ENCODE measurements at regions not wholly inside any gene's neighbourhood (a gene's known extent, or its start where the extent isn't known, plus 50 kb on each side); places are given as distances from the start of the nearest gene placed in this dataset.
A peak's percentile ranks its signal among the peaks of the same experiment; 100 is the strongest.

GRCh38 chrX:85619962-85620361 lies 240.5 kb upstream of the POF1B start:
- TF ChIP-seq POLR2A (IDR thresholded peaks at IDR 0.05) (no peak), CTCF (IDR thresholded peaks at IDR 0.05) (no peak)
- no peaks in the 10 kb centered on the region for H3K4me1 ChIP-seq

DNA sequence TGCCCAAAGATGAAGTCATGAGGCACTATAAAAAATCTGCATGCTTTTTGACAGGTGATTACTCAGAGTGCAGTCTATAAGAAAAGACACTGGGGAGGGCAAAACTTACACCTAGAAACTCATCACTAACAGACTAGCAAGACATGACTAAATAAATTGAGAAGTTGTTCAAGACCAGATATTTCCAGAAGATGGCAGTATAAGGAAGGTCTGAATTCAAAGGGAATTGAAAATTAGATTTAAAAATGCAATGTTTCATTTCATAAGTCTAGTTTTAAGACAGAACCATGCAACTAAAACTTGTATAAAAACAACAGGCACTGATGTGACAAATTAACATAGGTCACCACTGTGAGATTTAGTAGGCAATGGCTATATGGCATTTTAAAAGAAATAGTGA lies 232.5 kb upstream of the POF1B start:
- no peak overlapping the region for H3K27ac ChIP-seq
- intact Hi-C loops (cut with DNase I) = no loop called here
- no peaks in the 10 kb centered on the region for H3K27me3 ChIP-seq
- TF ChIP-seq CTCF (IDR thresholded peaks at IDR 0.05) (peak in 2 of 6 experiments; percentile 14 to 21), POLR2A (IDR thresholded peaks at IDR 0.05) (no peak)
- no peak for DNase-seq
- H3K36me3 ChIP-seq = no peaks in the 10 kb centered on the region
- H3K4me3 ChIP-seq = no peak overlapping the region
- no peaks in the 10 kb centered on the region for H3K4me1 ChIP-seq
- no peaks in the 10 kb centered on the region for H3K9me3 ChIP-seq

More at GRCh38 chrX:85619962-85620361, 240.5 kb upstream of the POF1B start:
- no peak for DNase-seq
- no peaks in the 10 kb centered on the region for H3K9me3 ChIP-seq
- no peaks in the 10 kb centered on the region for H3K36me3 ChIP-seq
- intact Hi-C loops (cut with DNase I) = no loop called here
- H3K27me3 ChIP-seq = no peaks in the 10 kb centered on the region
- H3K27ac ChIP-seq = no peak overlapping the region
- no peak overlapping the region for H3K4me3 ChIP-seq

DNA sequence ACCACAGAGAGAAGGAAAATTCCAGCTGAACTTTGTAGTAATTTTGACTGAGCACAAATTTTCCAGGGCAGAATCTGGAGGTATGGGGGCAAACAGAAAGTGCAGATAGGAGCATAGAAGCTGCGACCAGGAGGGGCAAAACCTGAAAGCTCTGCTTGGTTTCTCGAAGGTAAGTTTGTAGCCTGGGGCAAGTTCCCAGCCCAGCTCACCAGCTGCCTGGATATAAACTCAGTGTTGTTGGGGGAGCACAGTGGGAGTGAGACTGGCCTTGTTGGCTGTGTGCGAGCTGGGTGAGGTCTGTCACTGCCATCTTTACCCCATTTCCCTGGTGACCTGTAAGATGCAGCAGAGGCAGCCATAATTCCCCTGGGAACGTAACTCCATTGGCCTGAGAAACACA lies 213.5 kb upstream of the POF1B start:
- DNase-seq = no peak
- no peaks in the 10 kb centered on the region for H3K27me3 ChIP-seq
- no peaks in the 10 kb centered on the region for H3K36me3 ChIP-seq
- H3K4me1 ChIP-seq = no peaks in the 10 kb centered on the region
- H3K9me3 ChIP-seq = no peaks in the 10 kb centered on the region
- TF ChIP-seq CTCF (IDR thresholded peaks at IDR 0.05) (no peak), POLR2A (IDR thresholded peaks at IDR 0.05) (no peak)
- WGBS, 2 donors = 50 to 63% methylated on average over 1 to 2 of the region's 4 CpGs
- intact Hi-C loops (cut with DNase I) = no loop called here
- H3K27ac ChIP-seq = no peak overlapping the region
- no peak overlapping the region for H3K4me3 ChIP-seq

DNA sequence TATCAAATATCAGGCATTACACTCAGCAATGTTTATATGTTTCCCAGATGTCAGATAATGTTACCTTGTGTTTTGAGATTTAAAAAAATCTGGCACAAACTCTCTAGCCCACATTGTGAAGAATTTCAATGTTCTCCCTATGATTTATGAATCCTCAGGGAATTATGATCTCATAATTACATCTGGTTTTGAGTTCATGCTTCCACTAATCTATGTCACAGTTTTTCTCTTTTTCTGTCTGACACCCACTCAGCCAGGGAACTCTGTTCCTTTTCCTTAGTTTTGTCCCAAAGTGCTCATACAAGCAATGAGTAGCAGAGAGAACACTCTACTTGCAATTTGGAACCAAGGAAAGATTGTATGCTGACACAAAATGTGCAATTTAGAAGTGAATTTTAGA lies 212.1 kb upstream of the POF1B start:
- no peak overlapping the region for H3K27ac ChIP-seq
- no peak overlapping the region for H3K4me3 ChIP-seq
- intact Hi-C loops (cut with DNase I) = no loop called here
- no peak for DNase-seq
- H3K9me3 ChIP-seq = no peaks in the 10 kb centered on the region
- no peaks in the 10 kb centered on the region for H3K27me3 ChIP-seq
- H3K36me3 ChIP-seq = no peaks in the 10 kb centered on the region
- TF ChIP-seq CTCF (IDR thresholded peaks at IDR 0.05) (no peak), POLR2A (IDR thresholded peaks at IDR 0.05) (no peak)
- no peaks in the 10 kb centered on the region for H3K4me1 ChIP-seq

- intact Hi-C loops (cut with DNase I) = no loop called here
- TF ChIP-seq CTCF (IDR thresholded peaks at IDR 0.05) = no peak
- TF ChIP-seq POLR2A (IDR thresholded peaks at IDR 0.05) = no peak
- 22% methylated on average over 2 of the region's 2 CpGs; no CpG with 5 or more reads in 1 of the 2 donors for WGBS, 2 donors
- Histone ChIP-seq H3K27ac (no peak overlapping the region), H3K4me3 (no peak overlapping the region), H3K36me3 (no peaks in the 10 kb centered on the region), H3K9me3 (no peaks in the 10 kb centered on the region), H3K4me1 (no peaks in the 10 kb centered on the region), H3K27me3 (no peaks in the 10 kb centered on the region)
- DNase-seq = no peak
Measured at GRCh38 chrX:85590638-85591037, 211.2 kb upstream of the POF1B start.

Data from esophagus squamous epithelium (tissue), 5 donors.